H9 (cell line): ENCODE measurements at regions not wholly inside any gene's neighbourhood (a gene's known extent, or its start where the extent isn't known, plus 50 kb on each side); places are given as distances from the start of the nearest gene placed in this dataset.
"Not testable (repeated sequence)": the region's sequence is repeated elsewhere in the genome, so short reads cannot be mapped to it uniquely, and the experiment has no call there.

ENCODE experiments used
- DNase-seq: peaks from one replicate; pipeline ENCODE4 v3.0.0-alpha.2; 2017
- H2AFZ ChIP-seq: one replicate; pipeline ENCODE4 v1.6.1; 2013; ENCODE audit warnings: mild to moderate bottlenecking, low read length, control low read depth, moderate library complexity
- H2AK5ac ChIP-seq: 2 replicates; pipeline ENCODE4 v1.6.1; 2013; ENCODE audit warnings: low read length, control low read depth, mixed read lengths; ENCODE audit not compliant: insufficient read length
- H2BK120ac ChIP-seq: one replicate; pipeline ENCODE4 v1.6.1; 2013; ENCODE audit warnings: low read depth, mild to moderate bottlenecking, low read length, control low read depth, inconsistent platforms; ENCODE audit not compliant: poor library complexity, severe bottlenecking
- H2BK12ac ChIP-seq: 2 replicates; pipeline ENCODE4 v1.6.1; 2013; ENCODE audit warnings: low read length, control low read depth, mixed read lengths, low read depth; ENCODE audit not compliant: insufficient read length
- H2BK15ac ChIP-seq: 2 replicates; pipeline ENCODE4 v1.6.1; 2013; ENCODE audit warnings: low read depth, low read length, control low read depth
- H2BK20ac ChIP-seq: one replicate; pipeline ENCODE4 v1.6.1; 2013; ENCODE audit warnings: low read depth, mild to moderate bottlenecking, low read length, control low read depth, inconsistent platforms; ENCODE audit not compliant: poor library complexity, severe bottlenecking
- H2BK5ac ChIP-seq: 2 replicates; pipeline ENCODE4 v1.6.1; 2013; ENCODE audit warnings: low read length, control low read depth, mixed read lengths; ENCODE audit not compliant: insufficient read length
- H3K14ac ChIP-seq: 2 replicates; pipeline ENCODE4 v1.6.1; 2013; ENCODE audit warnings: low read length, control low read depth; ENCODE audit not compliant: insufficient read depth
- H3K18ac ChIP-seq: 2 replicates; pipeline ENCODE4 v1.6.1; 2013; ENCODE audit warnings: low read depth, mild to moderate bottlenecking, mixed read lengths, low read length, control low read depth; ENCODE audit not compliant: insufficient read length
- H3K23ac ChIP-seq: 2 replicates; pipeline ENCODE4 v1.6.1; 2013; ENCODE audit warnings: low read length, control low read depth, mixed read lengths, low read depth; ENCODE audit not compliant: insufficient read length
- H3K23me2 ChIP-seq: 2 replicates; pipeline ENCODE4 v1.6.1; 2013; ENCODE audit warnings: low read depth, mild to moderate bottlenecking, mixed read lengths, low read length, control low read depth; ENCODE audit not compliant: insufficient read length, poor library complexity, severe bottlenecking
- H3K27ac ChIP-seq: 2 replicates; pipeline ENCODE4 v1.5.1; 2013; ENCODE audit warnings: low read length, control low read depth, mixed read lengths, low read depth; ENCODE audit not compliant: insufficient read length
- H3K27me3 ChIP-seq: 2 replicates; pipeline ENCODE4 v1.6.1; 2013; ENCODE audit warnings: low read length, control low read depth, inconsistent platforms; ENCODE audit not compliant: insufficient read depth
- H3K4ac ChIP-seq: 2 replicates; pipeline ENCODE4 v1.6.1; 2013; ENCODE audit warnings: low read depth, mild to moderate bottlenecking, control low read depth, inconsistent platforms, low read length, moderate library complexity
- H3K4me1 ChIP-seq: 2 replicates; pipeline ENCODE4 v1.6.1; 2013; ENCODE audit warnings: low read length, control low read depth, inconsistent platforms; ENCODE audit not compliant: insufficient read depth
- H3K4me2 ChIP-seq: 2 replicates; pipeline ENCODE4 v1.6.1; 2013; ENCODE audit warnings: low read length, control low read depth, mixed read lengths; ENCODE audit not compliant: insufficient read length, insufficient read depth
- H3K56ac ChIP-seq: 2 replicates; pipeline ENCODE4 v1.6.1; 2013; ENCODE audit warnings: low read depth, mild to moderate bottlenecking, mixed read lengths, low read length, control low read depth; ENCODE audit not compliant: insufficient read length
- H3K79me1 ChIP-seq: 2 replicates; pipeline ENCODE4 v1.6.1; 2013; ENCODE audit warnings: low read depth, mild to moderate bottlenecking, moderate library complexity, low read length, control low read depth, inconsistent platforms; ENCODE audit not compliant: insufficient read depth, poor library complexity, severe bottlenecking
- H3K79me2 ChIP-seq: 2 replicates; pipeline ENCODE4 v1.6.1; 2013; ENCODE audit warnings: low read length, control low read depth, inconsistent platforms; ENCODE audit not compliant: insufficient read depth
- H3K9ac ChIP-seq: 2 replicates; pipeline ENCODE4 v1.6.1; 2013; ENCODE audit warnings: low read length, control low read depth, mixed read lengths; ENCODE audit not compliant: insufficient read length; ENCODE audit errors: extremely low read depth
- H3K9me3 ChIP-seq: one replicate; pipeline ENCODE4 v1.6.1; 2013; ENCODE audit warnings: low read depth, low read length, inconsistent platforms; ENCODE audit not compliant: control insufficient read depth
- H3T11ph ChIP-seq: one replicate; pipeline ENCODE4 v1.6.1; 2013; ENCODE audit warnings: mild to moderate bottlenecking, low read length, control low read depth, inconsistent platforms
- H4K20me1 ChIP-seq: one replicate; pipeline ENCODE4 v1.6.1; 2013; ENCODE audit not compliant: control insufficient read depth, insufficient read length, insufficient read depth
- H4K5ac ChIP-seq: 2 replicates; pipeline ENCODE4 v1.6.1; 2013; ENCODE audit warnings: low read depth, mild to moderate bottlenecking, mixed read lengths, low read length, control low read depth; ENCODE audit not compliant: insufficient read length
- H4K8ac ChIP-seq: replicated peaks from 2 replicates; pipeline ENCODE4 v1.6.1; 2013; ENCODE audit warnings: low read length, control low read depth, mixed read lengths, low read depth; ENCODE audit not compliant: insufficient read length
- H4K91ac ChIP-seq: 2 replicates; pipeline ENCODE4 v1.6.1; 2013; ENCODE audit warnings: low read depth, mild to moderate bottlenecking, moderate library complexity, mixed read lengths, low read length, control low read depth; ENCODE audit not compliant: insufficient read length
- H3K27ac Mint-ChIP-seq, 3 experiments: 2 replicates in 2 of 3; 3 replicates in 1 of 3; pipeline ENCODE4 v1.8.0; 2020 to 2021; ENCODE audit warnings: mixed read lengths in 3 of 3, mild to moderate bottlenecking in 1 of 3, moderate library complexity in 1 of 3
- H3K27me3 Mint-ChIP-seq: 2 replicates; pipeline ENCODE4 v1.8.0; 2021; ENCODE audit warnings: low read depth, mild to moderate bottlenecking, moderate library complexity, mixed read lengths
- H3K36me3 Mint-ChIP-seq, 3 experiments: 2 replicates in 2 of 3; 3 replicates in 1 of 3; pipeline ENCODE4 v1.8.0; 2020 to 2021; ENCODE audit warnings: low read depth in 3 of 3, mixed read lengths in 3 of 3; ENCODE audit not compliant: insufficient read depth in 1 of 3
- H3K4me1 Mint-ChIP-seq, 2 experiments: 2 replicates each; pipeline ENCODE4 v1.8.0; 2020; ENCODE audit warnings: mixed read lengths in 2 of 2
- H3K4me3 Mint-ChIP-seq, 2 experiments: 2 replicates in 1 of 2; 3 replicates in 1 of 2; pipeline ENCODE4 v1.8.0; 2020 to 2021; ENCODE audit warnings: mild to moderate bottlenecking in 2 of 2, mixed read lengths in 2 of 2, moderate library complexity in 1 of 2
- H3K9me3 Mint-ChIP-seq, 2 experiments: 2 replicates in 1 of 2; 3 replicates in 1 of 2; pipeline ENCODE4 v1.8.0; 2020; ENCODE audit warnings: mild to moderate bottlenecking in 2 of 2, mixed read lengths in 2 of 2, moderate library complexity in 1 of 2
- WGBS: extraction: QIAGEN DNeasy Blood & Tissue Kit; methylation state at CpG from one replicate; pipeline ENCODE4 v1.1.7; 2013; ENCODE audit warnings: missing lambda C conversion rate, low lambda C conversion rate, mixed read lengths; ENCODE audit not compliant: insufficient read length; ENCODE audit errors: extremely low coverage; 5-methylcytosine and 5-hydroxymethylcytosine counted together
- TF ChIP-seq, protein P1 (sequence below): fragments of 200-600 bp; sonication (generic); conservative IDR thresholded peaks from 3 replicates; pipeline ENCODE4 v1.8.0; 2021; ENCODE audit warnings: antibody characterized with exemption, mild to moderate bottlenecking

DNA sequence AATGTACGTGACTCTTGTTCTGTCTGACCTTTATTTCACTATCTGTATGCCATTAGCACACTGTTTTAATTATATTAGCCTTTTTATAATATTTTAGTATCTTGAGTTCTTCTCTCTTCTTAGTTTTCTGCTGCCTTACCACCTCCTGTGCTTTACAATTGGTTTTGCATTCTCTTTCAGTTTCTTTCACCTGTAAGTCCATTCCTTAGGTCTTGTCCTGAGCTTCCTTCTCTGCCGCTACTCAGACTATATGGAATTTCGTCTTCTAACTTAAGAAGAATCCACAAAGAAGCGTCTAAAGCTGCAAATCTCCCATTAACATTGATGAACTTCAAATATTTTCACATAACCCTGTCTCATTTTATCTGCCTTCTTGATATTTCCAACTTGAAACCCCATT lies 642.9 kb downstream of the MAT2B start:
- no peak overlapping the region for H3K9ac ChIP-seq
- no peak overlapping the region for H4K8ac ChIP-seq
- no peak overlapping the region for H3K18ac ChIP-seq
- H3K23me2 ChIP-seq = no peaks in the 10 kb centered on the region
- H3K14ac ChIP-seq = no peak overlapping the region
- H3K79me1 ChIP-seq = no peaks in the 10 kb centered on the region
- H3K79me2 ChIP-seq = no peaks in the 10 kb centered on the region
- H2BK12ac ChIP-seq = no peak overlapping the region
- H4K91ac ChIP-seq = no peak overlapping the region
- H3K27ac Mint-ChIP-seq = peak overlapping the region; percentile 1 to 89 (median 81); a peak in 5 of 7 replicates
- no peak for DNase-seq
- no peaks in the 10 kb centered on the region for H3K36me3 Mint-ChIP-seq
- H2BK15ac ChIP-seq = no peak overlapping the region
- TF ChIP-seq, protein P1, sequence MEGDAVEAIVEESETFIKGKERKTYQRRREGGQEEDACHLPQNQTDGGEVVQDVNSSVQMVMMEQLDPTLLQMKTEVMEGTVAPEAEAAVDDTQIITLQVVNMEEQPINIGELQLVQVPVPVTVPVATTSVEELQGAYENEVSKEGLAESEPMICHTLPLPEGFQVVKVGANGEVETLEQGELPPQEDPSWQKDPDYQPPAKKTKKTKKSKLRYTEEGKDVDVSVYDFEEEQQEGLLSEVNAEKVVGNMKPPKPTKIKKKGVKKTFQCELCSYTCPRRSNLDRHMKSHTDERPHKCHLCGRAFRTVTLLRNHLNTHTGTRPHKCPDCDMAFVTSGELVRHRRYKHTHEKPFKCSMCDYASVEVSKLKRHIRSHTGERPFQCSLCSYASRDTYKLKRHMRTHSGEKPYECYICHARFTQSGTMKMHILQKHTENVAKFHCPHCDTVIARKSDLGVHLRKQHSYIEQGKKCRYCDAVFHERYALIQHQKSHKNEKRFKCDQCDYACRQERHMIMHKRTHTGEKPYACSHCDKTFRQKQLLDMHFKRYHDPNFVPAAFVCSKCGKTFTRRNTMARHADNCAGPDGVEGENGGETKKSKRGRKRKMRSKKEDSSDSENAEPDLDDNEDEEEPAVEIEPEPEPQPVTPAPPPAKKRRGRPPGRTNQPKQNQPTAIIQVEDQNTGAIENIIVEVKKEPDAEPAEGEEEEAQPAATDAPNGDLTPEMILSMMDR = no peak
- H3K27ac ChIP-seq = no peak overlapping the region
- H2BK120ac ChIP-seq = no peak overlapping the region
- H3K23ac ChIP-seq = no peak overlapping the region
- no peaks in the 10 kb centered on the region for H4K20me1 ChIP-seq
- H2AFZ ChIP-seq = no peak overlapping the region
- H3K4me2 ChIP-seq = peak overlapping the region; percentile 5
- WGBS = no CpG with 5 or more reads among the region's 4 CpGs
- no peak overlapping the region for H3T11ph ChIP-seq
- no peak overlapping the region for H4K5ac ChIP-seq
- H3K56ac ChIP-seq = no peak overlapping the region
- no peak overlapping the region for H2BK20ac ChIP-seq
- 0 out of 5 replicates have a peak, but pooled peaks cover 3 to 4% of the 10 kb centered on the region in 2 experiments for H3K9me3 Mint-ChIP-seq
- no peak overlapping the region for H2BK5ac ChIP-seq
- no peak overlapping the region for H2AK5ac ChIP-seq
- H3K4ac ChIP-seq = no peak overlapping the region
- no peaks in the 10 kb centered on the region for H3K27me3 ChIP-seq
- peaks cover 3% of the 10 kb centered on the region; the same call in 1 of the 2 replicates for H3K4me1 ChIP-seq
- no peaks in the 10 kb centered on the region for H3K27me3 Mint-ChIP-seq
- H3K4me1 Mint-ChIP-seq = peaks cover 23 to 29% of the 10 kb centered on the region in 2 experiments
- H3K4me3 Mint-ChIP-seq = peak overlapping the region; percentile 1 to 40; a peak in 3 of 5 replicates
- no peaks in the 10 kb centered on the region for H3K9me3 ChIP-seq

DNA sequence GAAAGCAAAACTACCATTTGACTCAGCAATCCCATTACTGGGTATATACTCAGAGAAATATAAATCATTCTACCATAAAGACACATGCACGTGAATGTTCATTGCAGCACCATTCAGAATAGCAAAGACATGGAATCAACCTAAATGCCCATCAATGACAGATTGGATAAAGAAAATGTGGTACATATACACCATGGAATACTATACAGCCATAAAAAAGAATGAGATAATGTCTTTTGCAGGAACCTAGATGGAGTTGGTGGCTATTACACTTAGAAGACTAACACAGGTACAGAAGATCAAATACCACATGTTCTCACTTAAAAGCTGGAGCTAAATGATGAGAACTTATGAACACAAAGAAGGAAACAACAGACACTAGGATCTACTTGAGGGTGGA lies 647.1 kb downstream of the MAT2B start:
- not testable (repeated sequence) for H4K8ac ChIP-seq, H3K4me2 ChIP-seq, H3K56ac ChIP-seq, H4K91ac ChIP-seq, H2BK120ac ChIP-seq, H3K9ac ChIP-seq, H3K14ac ChIP-seq, H3K79me2 ChIP-seq, H3K18ac ChIP-seq, H2BK20ac ChIP-seq, H3K27me3 Mint-ChIP-seq, H3K79me1 ChIP-seq, H3K23me2 ChIP-seq, H3K27me3 ChIP-seq, DNase-seq, H3K23ac ChIP-seq, H2AK5ac ChIP-seq, H2AFZ ChIP-seq, H4K5ac ChIP-seq, H3K9me3 Mint-ChIP-seq, H3T11ph ChIP-seq, H2BK12ac ChIP-seq, H2BK15ac ChIP-seq, H3K4me3 Mint-ChIP-seq, H3K4me1 ChIP-seq, H3K4ac ChIP-seq, H3K9me3 ChIP-seq, H2BK5ac ChIP-seq, H4K20me1 ChIP-seq, H3K27ac Mint-ChIP-seq, H3K27ac ChIP-seq, H3K36me3 Mint-ChIP-seq
- no CpG with 5 or more reads among the region's 1 CpG for WGBS
- peaks cover 13 to 18% of the 10 kb centered on the region in 2 experiments for H3K4me1 Mint-ChIP-seq
